ENCODE measurements at regions not wholly inside any gene's neighbourhood (a gene's known extent, or its start where the extent isn't known, plus 50 kb on each side); places are given as distances from the start of the nearest gene placed in this dataset.
"Not testable (repeated sequence)": the region's sequence is repeated elsewhere in the genome, so short reads cannot be mapped to it uniquely, and the experiment has no call there.

DNA sequence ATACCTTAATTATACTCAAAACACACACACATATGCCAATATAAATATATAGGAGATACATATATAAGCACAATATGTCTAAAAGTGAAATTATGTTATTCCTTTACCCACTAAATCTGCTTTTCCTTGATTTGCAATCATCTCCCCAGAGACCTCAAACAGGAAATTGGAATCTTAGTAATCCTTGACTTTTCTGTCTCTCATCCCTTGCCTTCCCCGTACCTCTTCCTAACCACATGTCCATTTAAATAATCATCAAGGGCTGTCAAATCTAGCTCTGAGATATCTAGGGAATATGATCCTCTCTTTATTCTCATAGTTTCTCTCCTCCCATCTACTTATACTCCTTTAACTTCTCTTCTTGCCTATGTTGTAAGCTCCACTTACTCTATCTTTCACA lies 336.6 kb downstream of the HGF start:
- DNase-seq (ENCODE audit: low read depth): no peak

DNA sequence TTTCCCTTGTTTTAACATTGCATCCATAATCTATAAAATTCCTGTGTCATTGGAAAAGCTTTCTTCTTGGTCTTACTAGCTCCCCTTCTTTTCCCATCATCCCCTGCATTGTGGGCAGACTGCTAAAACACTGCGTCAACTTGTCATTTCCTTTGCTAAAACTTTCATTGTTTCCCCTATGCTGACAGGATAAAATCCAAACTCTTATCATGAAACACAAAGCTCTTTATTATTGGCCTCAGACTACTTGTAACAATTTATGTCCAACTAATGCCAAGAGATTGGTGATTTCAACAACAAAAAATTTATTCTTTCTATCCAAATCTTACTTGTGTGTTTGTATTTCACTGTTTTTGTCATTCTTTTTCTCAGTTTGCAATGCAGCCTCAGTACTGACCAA lies 339.1 kb downstream of the HGF start:
- DNase-seq (ENCODE audit: low read depth): no peak

DNA sequence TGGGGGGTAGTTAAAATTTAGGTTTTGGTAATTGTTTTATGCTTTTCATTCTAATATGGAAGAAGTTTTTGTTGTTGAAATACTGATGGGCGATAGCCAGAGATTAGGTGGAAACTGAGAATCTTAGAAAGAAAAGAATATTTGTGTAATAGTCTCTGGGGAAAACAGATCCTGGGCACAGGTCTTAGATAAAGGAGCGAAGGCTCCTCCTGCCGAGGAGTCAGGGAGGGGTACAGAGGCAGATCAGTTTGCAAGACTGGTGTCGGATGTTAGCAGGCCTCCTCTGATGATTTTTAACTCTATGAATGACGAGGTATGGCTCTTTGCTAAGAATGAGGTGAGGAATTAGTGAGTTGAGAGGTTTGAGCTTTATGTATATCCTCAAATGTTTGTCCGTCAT lies 339.7 kb downstream of the HGF start:
- no peak for DNase-seq (ENCODE audit: low read depth)

DNA sequence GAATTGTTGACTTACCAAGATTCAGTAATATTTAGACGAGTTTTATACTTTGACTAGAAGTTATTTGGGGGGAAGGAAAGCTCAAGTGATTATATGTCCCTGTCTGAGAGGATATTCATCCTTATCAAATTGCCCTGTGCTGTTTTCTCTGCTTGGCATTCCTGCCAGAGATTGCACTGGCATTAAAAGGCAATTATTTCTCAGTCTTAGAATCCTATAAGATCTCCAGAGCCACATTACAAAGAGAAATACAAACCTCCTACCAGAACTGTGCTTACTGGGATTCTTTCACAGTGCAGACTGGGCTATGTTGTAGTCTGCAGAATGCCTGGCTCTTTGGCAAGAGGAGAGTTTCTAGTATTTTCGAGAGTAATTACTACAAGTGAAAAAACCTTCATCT lies 342.4 kb downstream of the HGF start:
- no peak for DNase-seq (ENCODE audit: low read depth)

DNA sequence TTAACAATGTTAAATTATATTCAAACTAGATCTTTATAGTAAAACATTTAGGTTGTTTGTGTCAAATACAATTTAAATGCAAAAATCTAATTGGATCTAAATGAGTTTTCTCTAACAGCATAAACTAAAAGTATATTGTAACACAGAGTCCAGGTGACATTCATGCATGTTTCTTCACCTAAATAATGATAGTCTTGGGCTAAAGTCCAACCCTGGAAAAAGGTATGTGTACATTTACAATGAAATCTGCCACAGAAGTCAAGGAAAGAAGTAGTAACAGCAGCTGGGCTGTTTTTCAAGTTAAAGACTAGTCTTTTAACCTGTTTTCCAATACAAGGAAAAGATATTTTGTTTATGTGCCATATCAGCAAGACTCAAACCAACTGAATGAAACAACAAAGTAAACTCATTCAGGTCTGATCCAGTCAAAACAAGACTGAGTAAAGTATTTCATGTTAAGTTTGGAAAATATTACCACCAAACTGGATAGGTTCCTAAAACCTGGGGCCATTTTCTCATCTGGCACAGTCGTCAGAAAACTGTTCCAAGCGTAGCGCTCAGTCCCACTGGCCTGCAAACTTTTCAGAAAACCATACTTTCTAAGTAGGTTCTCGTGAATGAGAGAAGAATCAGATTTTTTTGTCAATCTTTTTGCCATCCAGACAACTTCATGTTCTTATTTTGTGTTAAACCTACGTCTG lies 349.2 kb downstream of the HGF start:
- no peak for DNase-seq (ENCODE audit: low read depth)

DNA sequence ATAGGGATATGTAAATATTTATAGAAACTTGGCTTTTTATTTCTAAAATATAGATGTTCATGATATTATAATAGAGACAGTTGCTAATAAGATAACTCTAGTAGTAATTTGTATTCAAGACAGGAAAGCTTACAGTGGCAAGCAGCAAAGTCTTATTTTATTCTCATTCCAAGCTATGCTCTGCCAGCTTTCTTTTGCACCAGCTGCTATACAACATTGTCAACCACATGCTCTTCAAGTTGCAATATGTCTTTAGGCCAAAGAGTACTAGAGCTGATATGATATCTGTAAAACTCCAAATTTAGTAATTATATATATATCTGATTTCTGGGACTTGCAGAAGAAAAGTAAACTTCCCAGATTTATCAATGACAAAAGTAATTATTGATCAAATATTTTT lies 350.1 kb downstream of the HGF start:
- no peak for DNase-seq (ENCODE audit: low read depth)

DNA sequence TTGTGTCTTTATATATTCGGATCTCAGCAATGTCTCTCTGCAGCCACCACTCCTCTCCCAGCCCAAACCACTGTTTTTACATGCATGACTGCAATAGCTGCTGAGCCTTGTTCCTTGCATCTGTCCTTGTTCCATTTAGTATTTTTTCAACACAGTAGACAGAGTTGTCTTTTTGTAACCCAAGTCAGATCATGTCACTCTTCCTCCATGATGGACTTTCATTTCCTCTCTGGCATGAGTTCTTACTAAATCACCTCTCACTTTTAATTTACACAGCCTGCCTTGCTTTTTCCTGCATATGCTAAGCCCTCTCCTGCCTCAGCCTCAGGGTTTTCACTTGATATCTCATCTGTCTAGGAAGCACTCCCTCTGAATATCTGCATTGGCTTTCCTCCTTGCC lies 353.2 kb downstream of the HGF start:
- DNase-seq (ENCODE audit: low read depth): no peak

DNA sequence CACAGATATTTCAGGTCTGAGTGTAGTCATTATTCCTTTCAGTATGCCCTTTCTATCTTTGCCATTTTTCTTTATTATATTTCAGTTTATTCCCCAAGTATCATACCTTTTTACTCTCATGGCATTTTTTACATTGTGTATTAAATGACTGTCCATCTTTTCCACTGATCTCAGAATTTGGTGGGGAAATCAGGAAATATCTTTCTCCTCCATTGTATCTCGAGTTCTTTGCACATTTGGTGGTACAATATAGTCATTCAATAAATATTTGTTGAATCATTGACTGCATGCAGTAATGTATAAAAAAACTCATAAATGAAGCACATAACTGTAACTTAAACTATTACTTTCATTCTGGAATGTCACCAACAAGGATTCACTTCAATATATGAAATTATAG lies 354.7 kb downstream of the HGF start:
- no peak for DNase-seq (ENCODE audit: low read depth)

DNA sequence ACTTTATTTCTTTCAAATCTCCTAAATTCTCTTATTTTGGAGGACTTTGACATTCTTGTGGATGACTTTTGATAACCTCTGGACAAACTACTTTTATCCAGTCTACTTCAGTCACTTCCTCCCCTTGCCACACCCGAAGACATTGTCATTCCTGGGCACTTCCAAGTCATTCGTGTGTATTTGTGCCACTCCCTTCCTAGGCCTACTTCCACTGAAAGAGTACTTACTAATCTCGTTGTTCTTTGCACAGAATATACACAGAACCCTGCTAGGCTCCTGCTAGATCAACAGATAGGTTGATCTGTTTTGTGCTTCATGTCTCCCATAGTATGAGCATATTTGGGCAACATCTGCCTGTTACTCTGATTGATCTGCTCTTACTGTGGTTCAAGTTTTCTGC lies 355.4 kb downstream of the HGF start:
- DNase-seq (ENCODE audit: low read depth): no peak

DNA sequence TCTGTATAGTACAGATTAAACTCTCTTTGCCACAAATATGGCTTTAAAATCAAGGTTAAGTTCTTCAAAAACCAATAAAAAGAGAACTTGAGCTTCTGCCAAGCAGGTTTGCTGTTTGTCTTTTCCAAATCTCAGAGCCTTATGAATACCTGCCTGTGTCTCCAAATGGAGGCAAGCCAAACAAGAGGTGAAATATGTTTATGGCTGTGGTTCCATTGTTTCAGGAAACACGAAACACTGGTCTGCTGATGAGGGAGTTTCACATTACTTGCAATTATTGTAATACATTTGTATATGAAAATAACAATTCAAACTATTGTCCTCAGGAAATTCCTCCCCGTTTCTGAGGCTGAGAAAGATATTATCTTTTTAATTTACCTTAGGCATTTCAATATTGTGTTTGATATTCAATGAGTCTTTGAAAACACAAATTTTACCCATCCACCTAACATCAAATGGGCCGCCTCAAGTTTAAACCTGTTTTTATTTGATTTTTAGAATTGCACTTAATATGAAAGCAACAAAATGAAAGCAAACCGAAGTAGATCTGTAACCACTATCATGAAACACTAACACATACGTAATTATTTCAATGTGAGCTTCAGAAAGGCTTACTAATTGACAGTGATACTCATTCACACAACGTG lies 359.3 kb downstream of the HGF start:
- no peak for DNase-seq (ENCODE audit: low read depth)

DNA sequence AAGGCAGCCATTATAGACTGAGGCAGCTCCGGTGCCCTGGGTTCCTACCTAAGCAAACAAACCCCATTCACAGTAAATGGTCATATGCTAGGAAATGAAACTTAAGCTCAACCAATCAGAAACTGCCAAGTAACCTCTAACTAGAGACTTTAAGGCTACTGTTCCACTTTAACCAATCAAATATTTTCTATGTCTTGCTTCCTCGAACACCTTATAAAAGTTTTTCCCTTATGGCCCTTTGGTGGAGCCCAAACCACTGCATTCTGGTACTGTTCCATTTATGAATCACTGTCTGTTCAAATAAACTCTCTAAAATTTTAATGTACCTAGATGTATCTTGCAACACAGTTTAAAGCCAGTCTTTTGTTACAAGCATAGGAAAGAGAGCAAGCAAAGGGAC lies 361.1 kb downstream of the HGF start:
- DNase-seq (ENCODE audit: low read depth): no peak

DNA sequence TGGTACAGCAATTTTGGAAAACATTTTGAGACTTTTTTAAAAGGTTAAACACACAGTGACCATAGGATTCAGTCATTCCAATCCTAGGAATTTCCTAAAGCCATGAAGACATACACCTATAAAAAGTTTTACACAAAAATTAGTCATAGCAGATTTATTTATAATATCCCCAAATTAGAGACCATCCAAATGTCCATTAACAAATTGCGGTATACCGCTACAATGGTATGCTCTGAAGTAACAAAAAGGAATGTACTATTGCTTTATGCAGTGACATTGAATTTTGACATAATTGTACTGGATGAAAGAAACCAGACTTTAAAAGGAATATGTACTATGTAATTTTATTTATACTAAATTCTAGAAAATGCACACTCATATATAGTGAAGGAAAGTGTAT lies 362.8 kb downstream of the HGF start:
- DNase-seq (ENCODE audit: low read depth): no peak

DNA sequence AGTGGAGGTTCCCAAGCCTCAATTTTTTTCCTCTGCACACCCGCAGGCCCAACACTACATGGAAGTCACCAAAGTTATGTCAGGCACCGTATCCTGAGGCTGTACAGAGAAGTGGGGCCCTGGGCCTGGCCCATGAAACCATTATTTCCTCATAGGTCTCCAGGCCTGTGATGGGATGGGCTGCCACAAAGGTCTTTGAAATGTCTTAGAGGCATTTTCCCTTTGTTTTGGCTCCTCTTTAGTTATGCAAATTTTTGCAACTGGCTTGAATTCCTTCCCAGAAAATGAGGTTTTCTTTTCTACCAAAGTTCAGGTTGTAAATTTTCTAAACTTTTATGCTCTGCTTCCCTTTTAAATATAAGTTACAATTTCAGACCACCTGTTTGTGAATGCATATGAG lies 365.2 kb downstream of the HGF start:
- no peak for DNase-seq (ENCODE audit: low read depth)

DNA sequence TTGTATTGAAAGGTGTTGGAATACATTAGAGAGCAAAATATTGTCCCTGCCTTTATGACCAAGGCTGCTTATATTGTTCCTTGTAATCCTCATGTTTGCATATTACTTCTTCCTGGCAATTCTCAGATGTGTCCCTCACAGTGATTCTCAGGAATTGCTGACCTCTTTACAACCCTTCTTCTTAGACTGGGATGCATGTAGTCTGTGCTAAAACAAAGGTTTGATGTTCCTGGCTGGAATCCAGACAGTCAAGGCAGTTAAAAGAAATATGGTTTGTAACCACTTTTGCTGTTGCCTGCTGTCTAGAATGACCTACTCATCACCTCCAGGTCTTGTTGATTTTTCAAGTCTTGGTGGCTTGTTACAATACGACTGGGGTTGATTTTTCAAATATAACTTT lies 367.6 kb downstream of the HGF start:
- no peak for DNase-seq (ENCODE audit: low read depth)

DNA sequence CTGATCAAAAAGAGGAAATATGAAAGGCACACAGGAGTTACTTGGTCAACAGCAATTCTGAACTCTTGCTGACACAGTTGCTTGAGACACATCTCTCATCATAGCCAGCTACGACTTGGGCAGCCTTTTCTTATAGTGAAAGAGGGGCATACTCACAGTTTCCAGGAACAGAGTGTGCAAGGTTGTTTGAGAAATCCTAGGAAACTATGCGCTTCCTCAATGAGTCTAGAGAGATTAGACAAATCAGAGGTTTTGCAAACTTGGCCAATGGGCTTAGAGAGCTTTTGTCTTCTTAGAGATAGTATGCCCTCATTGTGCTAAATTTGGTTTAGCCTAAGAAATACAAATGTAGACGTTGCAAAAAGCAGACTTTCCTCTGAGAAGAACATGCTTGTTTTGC lies 370.4 kb downstream of the HGF start:
- no peak for DNase-seq (ENCODE audit: low read depth)

DNA sequence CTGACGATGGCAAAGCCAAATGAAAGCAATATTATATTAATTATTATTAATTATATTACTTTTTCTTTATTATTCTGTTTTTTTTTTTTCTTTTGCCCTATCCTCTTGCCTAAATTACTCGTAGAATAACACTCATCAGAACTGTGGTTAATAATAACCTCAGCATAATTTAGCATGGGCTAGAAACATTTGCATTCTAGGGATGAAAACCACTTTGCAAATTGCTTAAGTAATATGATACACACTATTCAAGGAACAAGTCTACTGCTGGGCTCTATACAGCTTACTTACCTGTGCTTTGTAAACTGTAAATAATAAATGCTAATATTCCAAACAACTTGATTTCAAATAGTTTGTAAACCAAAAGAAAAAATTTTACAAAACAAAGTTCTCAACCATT lies 375.8 kb downstream of the HGF start:
- no peak for DNase-seq (ENCODE audit: low read depth)

DNA sequence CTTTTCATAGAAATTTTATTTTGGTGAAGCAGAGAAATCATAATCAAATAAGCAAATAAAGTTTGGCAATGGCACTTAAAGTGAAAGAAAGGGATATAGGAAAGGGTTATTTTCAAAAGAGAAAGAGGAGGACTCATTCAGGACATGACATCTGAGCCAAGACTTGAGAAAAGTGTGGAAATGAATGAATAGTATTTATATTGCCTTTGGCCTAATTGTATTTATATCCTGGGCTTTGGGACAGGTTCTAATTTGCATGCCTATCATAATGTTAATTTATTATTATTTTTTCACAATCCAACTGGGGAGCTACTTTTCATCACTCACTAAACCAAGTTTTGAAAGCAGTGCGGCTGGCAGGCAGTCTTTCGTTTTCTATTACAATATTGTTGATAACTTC lies 376.8 kb downstream of the HGF start:
- no peak for DNase-seq (ENCODE audit: low read depth)

DNA sequence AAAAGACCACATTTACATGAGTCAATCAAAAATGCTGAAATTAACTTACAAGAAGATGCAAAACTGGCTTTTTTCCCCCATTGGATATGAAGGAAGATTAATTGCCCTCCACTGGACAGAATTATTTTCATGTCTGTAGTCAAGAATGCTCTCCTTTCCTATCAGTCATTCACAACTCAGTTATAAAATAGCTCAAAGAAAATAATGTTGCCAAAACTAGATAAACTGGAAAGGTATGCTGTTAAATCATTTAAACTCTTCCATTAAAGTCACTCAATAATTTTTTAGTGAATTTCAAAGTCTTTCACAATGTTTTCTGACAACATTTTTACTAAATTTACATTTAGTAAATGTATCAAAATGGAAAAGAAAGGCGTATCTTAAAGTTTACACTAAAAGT lies 384.5 kb downstream of the HGF start:
- DNase-seq (ENCODE audit: low read depth): no peak

DNA sequence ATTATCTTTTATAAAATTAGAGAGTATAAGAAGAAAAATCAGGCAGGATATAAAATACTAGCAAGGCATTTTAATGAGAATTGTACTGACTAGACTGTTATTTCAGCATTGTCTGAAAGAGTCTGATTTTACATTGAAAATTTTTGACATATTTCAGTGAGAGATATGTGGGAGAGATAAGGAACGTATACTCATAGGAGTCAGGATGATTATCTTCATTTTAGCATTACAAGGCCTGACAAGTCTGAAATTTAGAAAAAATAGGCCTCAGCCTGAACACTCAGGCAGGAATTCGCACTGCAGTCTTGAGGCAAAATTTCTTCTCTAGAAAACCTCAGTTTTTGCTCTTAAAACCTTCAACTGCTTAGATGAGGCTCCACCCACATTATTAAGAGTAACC lies 386.0 kb downstream of the HGF start:
- DNase-seq (ENCODE audit: low read depth): no peak

DNA sequence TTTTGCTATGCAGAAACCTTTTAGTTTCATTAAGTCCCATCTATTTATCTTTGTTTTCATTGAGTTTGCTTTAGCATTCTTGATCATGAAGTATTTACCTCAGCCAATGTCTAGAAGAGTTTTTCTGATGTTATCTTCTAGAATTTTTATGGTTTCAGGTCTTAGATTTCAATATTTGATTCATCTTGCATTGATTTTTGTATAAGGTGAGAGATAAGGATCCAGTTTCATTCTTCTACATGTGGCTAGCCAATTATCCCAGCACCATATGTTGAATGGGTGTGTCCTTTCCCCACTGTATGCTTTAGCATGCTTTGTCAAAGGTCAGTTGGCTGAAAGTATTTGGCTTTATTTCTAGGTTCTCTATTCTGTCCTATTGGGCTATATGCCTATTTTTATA lies 395.2 kb downstream of the HGF start:
- not testable (repeated sequence) for DNase-seq (ENCODE audit: low read depth)

DNA sequence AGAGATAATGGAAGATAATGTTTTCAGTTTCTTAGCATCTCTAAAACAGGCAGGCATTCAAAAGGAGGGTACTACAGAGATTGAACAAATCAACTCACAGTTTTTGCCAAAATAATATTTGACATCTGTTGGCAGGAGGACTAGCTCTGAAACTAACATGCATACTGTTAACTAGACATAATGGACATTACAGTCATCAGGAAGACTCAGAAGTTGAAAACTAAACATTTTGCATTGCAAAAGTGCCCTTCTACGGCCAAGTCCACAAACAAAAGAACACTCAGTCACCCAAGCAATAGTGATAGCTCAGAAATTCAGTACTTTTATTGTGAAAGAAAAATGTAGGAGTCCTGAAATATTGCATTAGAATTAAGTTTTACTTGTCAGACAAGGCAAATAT lies 399.0 kb downstream of the HGF start:
- DNase-seq (ENCODE audit: low read depth): no peak

DNA sequence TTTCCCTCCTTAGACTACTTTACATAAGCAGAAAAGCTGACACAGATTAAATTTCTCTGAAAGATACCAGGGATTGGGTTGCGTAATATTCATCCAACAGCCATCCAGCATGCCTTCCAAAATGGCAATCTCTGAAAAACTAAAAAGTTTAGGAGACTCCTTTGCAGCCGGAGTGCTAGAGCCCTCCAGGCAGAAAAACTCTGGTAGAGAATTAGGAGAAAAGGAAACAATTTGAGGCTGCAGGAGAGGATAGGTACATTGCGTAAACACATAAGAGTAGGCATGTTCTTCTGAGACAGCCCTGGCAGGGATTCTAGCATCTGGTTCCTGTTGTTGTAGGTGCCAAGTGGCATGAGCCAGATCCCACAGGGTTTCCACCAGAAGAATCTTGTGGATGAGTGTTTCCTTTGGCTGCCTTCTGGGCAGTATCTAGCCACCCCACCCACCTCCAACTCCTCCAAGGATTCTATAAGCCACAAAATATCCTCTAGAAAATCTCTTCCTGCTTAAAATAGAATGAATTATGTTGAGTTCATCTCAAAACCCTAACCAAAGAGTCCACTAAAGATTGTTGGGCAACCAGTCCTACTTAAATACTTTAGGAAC lies 402.4 kb downstream of the HGF start:
- no peak for DNase-seq (ENCODE audit: low read depth)

DNA sequence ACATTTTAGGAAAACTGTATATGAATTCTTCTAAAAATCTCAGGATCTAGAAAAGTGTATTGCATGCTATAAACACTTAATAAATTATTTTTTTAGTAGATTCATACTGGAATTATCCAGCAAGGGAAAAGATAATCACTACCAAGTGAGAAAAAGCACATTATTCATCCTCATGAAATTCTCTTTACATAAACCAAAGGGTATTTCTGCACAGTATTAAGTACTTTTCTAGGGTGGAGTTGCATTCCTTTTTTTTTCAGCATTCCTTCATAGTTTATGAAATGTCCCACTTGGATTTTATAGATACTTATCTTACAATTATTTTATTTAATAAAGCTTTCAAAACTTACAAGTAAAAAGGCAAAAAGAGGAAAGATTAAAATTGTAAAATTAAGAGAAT lies 403.3 kb downstream of the HGF start:
- DNase-seq (ENCODE audit: low read depth): no peak

DNA sequence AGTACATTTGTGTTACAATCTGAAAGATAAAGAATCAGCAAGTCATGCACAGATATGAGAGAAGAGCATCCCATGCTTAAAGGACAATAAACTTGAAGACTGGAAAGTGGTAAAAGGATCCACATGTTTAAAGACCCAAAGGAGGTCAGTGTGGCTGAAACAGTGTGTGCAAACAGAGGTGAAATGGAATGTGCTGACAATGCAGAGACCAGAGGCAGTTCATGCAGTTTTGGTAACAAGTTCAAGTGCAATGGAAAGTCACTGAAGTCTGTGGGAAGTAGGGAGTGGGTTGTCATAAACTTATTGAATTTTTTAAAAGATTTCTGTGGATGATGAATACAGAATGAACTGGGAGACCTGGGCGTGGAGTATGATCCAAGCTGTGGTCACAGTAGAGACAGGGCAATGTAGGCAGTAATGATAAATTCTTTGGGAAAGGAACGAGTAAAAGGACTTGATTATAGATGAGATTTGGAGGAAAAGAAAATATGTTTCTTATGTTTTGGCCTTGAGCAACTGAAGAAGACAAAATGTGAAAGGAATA lies 408.0 kb downstream of the HGF start:
- no peak for DNase-seq (ENCODE audit: low read depth)
